ENCODE measurements at regions not wholly inside any gene's neighbourhood (a gene's known extent, or its start where the extent isn't known, plus 50 kb on each side); places are given as distances from the start of the nearest gene placed in this dataset.

DNA sequence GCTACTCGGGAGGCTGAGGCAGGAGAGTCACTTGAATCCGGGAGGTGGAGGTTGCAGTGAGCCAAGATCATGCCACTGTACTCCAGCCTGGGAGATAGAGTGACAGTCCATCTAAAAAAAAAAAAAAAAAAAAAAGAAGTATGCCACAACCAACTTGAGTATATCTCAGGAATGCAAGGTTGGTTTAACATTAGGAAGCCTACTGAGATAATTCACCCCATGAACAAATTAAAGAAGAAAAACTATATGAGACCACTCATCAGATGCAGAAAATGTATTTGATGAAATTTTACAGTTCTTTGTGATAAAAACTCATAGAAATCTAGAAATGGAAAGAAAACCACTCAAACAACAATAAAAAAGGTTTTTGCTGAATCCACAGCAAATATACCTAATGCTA is 373.8 kb downstream of the LMO4 start:
- no peak for TF ChIP-seq POLR2A (IDR thresholded peaks at IDR 0.05)
- TF ChIP-seq, protein P1, sequence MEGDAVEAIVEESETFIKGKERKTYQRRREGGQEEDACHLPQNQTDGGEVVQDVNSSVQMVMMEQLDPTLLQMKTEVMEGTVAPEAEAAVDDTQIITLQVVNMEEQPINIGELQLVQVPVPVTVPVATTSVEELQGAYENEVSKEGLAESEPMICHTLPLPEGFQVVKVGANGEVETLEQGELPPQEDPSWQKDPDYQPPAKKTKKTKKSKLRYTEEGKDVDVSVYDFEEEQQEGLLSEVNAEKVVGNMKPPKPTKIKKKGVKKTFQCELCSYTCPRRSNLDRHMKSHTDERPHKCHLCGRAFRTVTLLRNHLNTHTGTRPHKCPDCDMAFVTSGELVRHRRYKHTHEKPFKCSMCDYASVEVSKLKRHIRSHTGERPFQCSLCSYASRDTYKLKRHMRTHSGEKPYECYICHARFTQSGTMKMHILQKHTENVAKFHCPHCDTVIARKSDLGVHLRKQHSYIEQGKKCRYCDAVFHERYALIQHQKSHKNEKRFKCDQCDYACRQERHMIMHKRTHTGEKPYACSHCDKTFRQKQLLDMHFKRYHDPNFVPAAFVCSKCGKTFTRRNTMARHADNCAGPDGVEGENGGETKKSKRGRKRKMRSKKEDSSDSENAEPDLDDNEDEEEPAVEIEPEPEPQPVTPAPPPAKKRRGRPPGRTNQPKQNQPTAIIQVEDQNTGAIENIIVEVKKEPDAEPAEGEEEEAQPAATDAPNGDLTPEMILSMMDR (IDR thresholded peaks at IDR 0.05): no peak
